NCI-H1092 (cell line): ENCODE measurements at regions not wholly inside any gene's neighbourhood (a gene's known extent, or its start where the extent isn't known, plus 50 kb on each side); places are given as distances from the start of the nearest gene placed in this dataset.
"Not testable (repeated sequence)": the region's sequence is repeated elsewhere in the genome, so short reads cannot be mapped to it uniquely, and the experiment has no call there.

ENCODE experiments used
- DNase-seq: peaks from one replicate; lab custom pipeline; 2025; lab: John Stamatoyannopoulos, UW

GRCh38 chr2:126050991-126051736 lies 604.8 kb upstream of the GYPC start:
- no peak for DNase-seq

- DNase-seq, result not testable (repeated sequence)
Observed at GRCh38 chr2:126051737-126052240, 604.2 kb upstream of the GYPC start.

DNA sequence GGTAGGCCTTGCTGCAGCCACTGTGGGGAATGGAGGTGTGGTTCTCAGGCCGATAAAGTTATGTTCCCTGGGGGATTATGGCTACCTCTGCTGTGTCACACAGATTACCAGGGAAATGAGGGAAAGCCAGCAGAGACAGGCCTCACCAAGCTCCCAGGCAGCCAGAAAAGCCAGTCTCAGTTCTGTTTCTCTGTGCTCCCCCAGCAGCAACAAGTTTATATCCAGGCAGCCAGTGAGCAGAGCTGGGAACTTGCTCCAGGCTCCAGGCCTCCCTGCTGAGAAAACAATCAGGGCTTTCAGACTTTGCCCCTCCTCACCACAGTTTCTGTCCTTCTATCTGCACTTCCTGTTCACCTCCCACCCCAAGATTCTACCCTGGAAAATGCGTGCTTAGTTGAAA lies 596.6 kb upstream of the GYPC start:
- DNase-seq, result no peak

GRCh38 chr2:126085011-126085795 lies 570.8 kb upstream of the GYPC start:
- no peak for DNase-seq

DNA sequence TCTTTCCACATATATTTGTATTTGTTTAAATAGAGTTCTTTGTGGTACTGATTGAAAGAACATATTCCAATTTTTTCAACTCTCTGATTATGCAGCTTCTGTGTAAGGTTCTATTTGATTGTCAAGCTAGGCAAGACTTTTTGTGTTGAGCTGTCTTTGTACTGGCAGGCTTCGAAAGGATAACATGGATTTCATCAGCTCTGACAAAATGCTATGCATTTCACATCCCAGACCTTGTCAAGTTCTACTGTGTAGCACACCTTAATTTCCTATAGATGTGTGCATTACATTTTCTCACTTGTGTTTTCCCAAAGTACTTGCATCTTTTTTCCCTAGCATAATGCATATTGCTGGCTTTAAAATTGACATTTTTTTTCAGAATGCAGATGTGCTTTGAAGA lies 555.0 kb upstream of the GYPC start:
- no peak for DNase-seq

DNA sequence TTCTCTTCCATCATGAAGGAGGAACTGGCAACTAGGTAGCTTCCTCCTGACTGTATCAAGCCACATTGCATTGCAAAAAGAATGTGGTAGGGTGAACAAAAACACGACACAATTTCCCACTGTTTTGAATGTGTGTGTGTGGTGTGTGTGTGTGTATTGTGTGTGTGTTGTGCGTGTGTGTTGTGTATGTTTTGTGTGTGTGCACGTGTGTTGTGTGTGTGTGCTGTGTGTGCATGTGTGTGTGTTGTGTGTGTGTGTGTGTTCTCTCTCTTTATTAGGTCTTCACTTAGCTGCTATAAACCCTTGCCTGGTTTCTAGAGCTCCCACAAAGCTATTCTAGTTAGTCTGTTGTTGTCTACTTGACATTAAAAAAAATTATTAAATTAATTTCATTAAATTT lies 550.0 kb upstream of the GYPC start:
- DNase-seq, result no peak

DNA sequence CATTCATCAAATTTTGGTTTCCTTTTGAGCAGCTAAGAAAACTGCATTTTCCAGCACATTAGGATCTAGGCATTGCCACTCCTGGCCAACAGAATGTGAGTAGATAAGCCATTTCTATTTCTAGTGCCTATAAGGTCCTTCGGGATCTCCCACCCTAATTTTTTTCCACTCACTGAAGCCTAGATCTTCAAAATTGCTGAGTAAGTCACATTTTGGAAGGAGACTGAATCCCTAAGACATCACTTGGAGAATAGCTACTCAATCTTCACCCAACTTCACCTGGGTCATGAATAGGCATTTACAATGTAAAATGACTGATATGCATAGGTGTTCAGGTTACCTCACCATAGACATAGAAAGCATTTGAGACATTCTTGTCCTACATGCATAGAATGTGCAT lies 548.1 kb upstream of the GYPC start:
- DNase-seq, result no peak

DNA sequence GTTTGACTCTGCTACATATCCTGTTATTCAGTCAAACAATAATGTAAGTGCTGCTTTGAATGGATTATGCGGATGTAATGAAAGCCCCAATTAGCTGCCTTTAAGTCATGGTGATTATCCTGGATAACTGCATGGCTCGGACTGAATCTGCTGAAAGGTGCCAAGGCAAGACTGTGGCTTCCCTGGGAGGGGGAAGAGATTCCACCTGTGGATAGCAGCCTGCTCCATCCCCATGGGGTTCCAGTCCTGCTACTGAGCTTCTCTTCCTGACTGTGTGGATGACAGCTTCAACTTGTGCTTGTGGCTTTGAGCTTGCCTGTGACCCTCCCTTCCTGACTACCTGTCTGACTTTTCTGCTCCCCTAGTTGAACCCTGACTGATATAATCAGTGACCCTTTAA lies 540.0 kb upstream of the GYPC start:
- DNase-seq, result no peak

GRCh38 chr2:126117886-126118285 lies 538.1 kb upstream of the GYPC start:
- no peak for DNase-seq

GRCh38 chr2:126145752-126146151 lies 510.2 kb upstream of the GYPC start:
- DNase-seq, result no peak

- no peak for DNase-seq
Observed at GRCh38 chr2:126154256-126154785, 501.6 kb upstream of the GYPC start.

GRCh38 chr2:126160950-126161349 lies 495.0 kb upstream of the GYPC start:
- not testable (repeated sequence) for DNase-seq

GRCh38 chr2:126172631-126173184 lies 483.2 kb upstream of the GYPC start:
- no peak for DNase-seq

GRCh38 chr2:126175222-126175621 lies 480.7 kb upstream of the GYPC start:
- DNase-seq, result no peak

DNA sequence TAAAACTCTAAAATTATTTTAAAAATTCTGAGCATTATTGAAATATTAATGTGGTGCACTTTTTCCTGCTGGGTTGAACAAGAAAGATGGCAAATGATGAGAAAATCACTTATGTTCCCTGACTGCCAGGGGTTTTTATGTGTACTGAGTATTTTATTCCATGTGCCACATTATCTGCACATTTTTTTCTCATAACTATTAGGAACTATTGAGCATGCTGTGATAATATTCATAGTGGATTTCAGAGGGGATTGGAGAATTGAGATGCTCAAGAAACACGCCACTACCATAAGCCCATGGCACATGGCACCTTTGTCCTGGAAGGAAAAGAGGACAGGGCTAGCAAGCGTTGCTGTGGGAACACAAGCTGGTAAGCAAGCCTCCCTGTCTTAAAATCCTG lies 478.5 kb upstream of the GYPC start:
- DNase-seq, result no peak

GRCh38 chr2:126187668-126188067 lies 468.3 kb upstream of the GYPC start:
- DNase-seq, result no peak

DNA sequence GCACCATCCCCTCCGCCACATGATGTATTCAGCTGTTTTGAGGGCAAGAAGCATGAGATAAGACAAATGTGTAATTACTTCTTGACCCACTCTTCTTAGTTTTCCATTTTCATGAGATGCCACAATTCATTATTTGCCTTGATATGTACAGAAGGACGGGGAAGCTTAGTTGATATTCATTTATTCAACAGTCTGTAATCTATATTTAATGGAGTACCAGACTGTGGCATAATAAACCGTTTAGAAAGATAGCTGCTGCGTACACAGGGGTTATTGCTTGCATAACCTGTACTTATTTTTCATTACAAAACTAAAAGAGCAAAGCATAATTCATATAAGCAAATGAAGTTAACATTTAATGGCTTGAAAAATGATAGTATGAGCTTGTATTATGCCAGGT lies 466.4 kb upstream of the GYPC start:
- DNase-seq, result no peak

DNA sequence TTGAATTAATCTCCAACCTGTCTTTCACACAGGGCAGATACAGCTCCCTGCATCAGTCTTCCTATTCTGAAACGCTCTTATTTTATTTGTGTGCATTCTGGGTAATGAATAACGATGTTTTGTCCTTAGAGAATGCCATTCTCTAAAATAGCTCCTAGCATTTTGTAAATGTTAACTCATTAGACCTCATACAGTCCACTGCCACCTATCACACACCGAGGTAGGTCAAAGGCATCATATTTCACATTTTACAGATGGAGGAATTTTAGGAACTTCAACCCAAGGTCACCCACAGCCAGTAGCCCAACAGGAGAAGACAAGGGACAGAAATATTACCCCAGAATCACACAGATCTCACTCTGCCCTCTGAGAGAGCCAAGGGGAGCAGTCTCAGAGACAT lies 455.4 kb upstream of the GYPC start:
- DNase-seq, result no peak

- no peak for DNase-seq
Observed at GRCh38 chr2:126208266-126208665, 447.7 kb upstream of the GYPC start.

GRCh38 chr2:126212735-126213134 lies 443.2 kb upstream of the GYPC start:
- DNase-seq, result no peak

DNA sequence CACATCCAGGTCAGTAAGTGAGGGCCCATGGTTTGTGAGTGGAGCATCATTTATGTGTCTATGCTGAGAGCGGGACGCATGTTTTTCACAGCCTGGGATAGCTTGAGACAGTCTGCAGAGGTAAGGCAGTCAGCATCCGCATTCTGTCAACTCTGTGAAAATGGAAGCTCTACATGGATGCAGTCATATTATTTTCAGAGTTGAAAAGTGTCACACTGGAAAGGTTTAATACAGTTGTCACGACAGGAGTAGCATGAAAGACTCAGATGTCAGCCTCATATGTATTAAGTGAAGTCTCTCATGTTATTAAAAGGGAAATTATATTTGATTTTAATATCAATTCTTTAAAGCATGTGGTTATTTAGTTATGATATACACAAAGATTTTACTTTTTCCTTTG lies 436.9 kb upstream of the GYPC start:
- no peak for DNase-seq

- no peak for DNase-seq
Observed at GRCh38 chr2:126220331-126220730, 435.6 kb upstream of the GYPC start.

- no peak for DNase-seq
Observed at GRCh38 chr2:126221506-126221905, 434.5 kb upstream of the GYPC start.
